Tibial nerve (tissue), 4 donors: ENCODE measurements at regions not wholly inside any gene's neighbourhood (a gene's known extent, or its start where the extent isn't known, plus 50 kb on each side); places are given as distances from the start of the nearest gene placed in this dataset.

ENCODE experiments used
- DNase-seq, 2 donors: peaks; one replicate each; pipeline ENCODE4 v3.0.0-alpha.2; 2019; ENCODE audit warnings: low spot score in 2 of 2
- H3K27ac ChIP-seq, 4 donors: fragments of 200-600 bp; sonication (generic) in 3 of 4; one replicate each; pipeline ENCODE4 v1.5.1; 2017 to 2019; ENCODE audit warnings: mild to moderate bottlenecking in 1 of 4
- H3K27me3 ChIP-seq, 2 donors: fragments of 200-600 bp; sonication (generic) in 1 of 2; one replicate each; pipeline versions ENCODE4 v1.5.1 to v1.6.0; 2017 to 2019
- H3K36me3 ChIP-seq, 3 donors: fragments of 200-600 bp; sonication (generic); one replicate each; pipeline ENCODE4 v1.5.1; 2018 to 2019
- H3K4me1 ChIP-seq, 4 donors: fragments of 200-600 bp; sonication (generic) in 3 of 4; one replicate each; pipeline ENCODE4 v1.5.1; 2017 to 2019
- H3K4me3 ChIP-seq, 4 donors: fragments of 200-600 bp; sonication (generic) in 3 of 4; one replicate each; pipeline ENCODE4 v1.5.1; 2017 to 2019; ENCODE audit warnings: mild to moderate bottlenecking in 1 of 4, moderate library complexity in 1 of 4
- H3K9me3 ChIP-seq, 4 donors: fragments of 200-600 bp; sonication (generic) in 3 of 4; one replicate each; pipeline ENCODE4 v1.5.1; 2017 to 2019
- CTCF ChIP-seq, 5 experiments: fragments of 200-600 bp in 3 of 5; fragments of 450-650 bp in 2 of 5; sonication (generic) in 3 of 5; IDR thresholded peaks; one replicate each; pipeline ENCODE4 v1.5.1; 2016 to 2019; ENCODE audit warnings: antibody characterized with exemption in 5 of 5, mild to moderate bottlenecking in 3 of 5, moderate library complexity in 2 of 5
- EP300 ChIP-seq, 2 donors: sonication (generic); formaldehyde crosslinking; IDR thresholded peaks; one replicate each; pipeline ENCODE4 v1.6.1; 2017; ENCODE audit warnings: antibody characterized with exemption in 2 of 2, mild to moderate bottlenecking in 1 of 2
- POLR2A ChIP-seq, 2 donors: fragments of 450-650 bp; IDR thresholded peaks; one replicate each; pipeline ENCODE4 v1.6.1; 2017; ENCODE audit warnings: antibody characterized with exemption in 2 of 2, mild to moderate bottlenecking in 2 of 2, moderate library complexity in 2 of 2
- WGBS, 2 donors: methylation state at CpG; one replicate each; pipeline ENCODE4 v1.1.5; 2018; 5-methylcytosine and 5-hydroxymethylcytosine counted together

GRCh38 chr20:46791722-46792416 lies 82.4 kb downstream of the SLC2A10 start:
- TF ChIP-seq EP300 (IDR thresholded peaks at IDR 0.05) (no peak), CTCF (IDR thresholded peaks at IDR 0.05) (no peak), POLR2A (IDR thresholded peaks at IDR 0.05) (no peak)
- Histone ChIP-seq H3K27ac (no peak overlapping the region), H3K4me1 (peaks cover 0 to 9% (median 0%) of the 10 kb centered on the region in 4 donors), H3K4me3 (no peak overlapping the region), H3K9me3 (no peaks in the 10 kb centered on the region), H3K27me3 (no peaks in the 10 kb centered on the region), H3K36me3 (no peaks in the 10 kb centered on the region)
- no peak for DNase-seq
- 85% methylated on average over 10 of the region's 10 CpGs for WGBS, 2 donors

DNA sequence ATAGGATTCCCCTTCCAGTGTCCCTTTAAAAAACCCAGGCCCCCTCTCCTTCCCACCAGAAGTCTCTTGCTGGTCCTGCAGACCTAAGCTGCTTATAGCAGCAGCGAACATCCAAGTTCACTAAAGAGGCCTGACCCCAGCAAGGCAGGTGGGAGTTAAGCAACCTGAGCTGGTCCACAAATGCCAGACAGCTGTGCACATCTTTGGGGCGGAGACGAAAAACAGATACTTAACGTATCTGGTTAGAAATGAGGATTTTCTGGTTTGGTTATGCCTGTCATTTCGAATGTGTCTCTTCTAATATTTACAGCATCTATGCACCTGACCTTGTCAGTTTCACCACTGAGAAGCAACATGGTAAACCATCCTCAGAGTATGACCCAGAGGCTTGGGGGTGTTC lies 87.8 kb downstream of the SLC2A10 start:
- Histone ChIP-seq H3K36me3 (no peaks in the 10 kb centered on the region), H3K4me3 (no peak overlapping the region), H3K27me3 (no peaks in the 10 kb centered on the region), H3K27ac (no peak overlapping the region), H3K4me1 (no peaks in the 10 kb centered on the region), H3K9me3 (no peaks in the 10 kb centered on the region)
- TF ChIP-seq EP300 (IDR thresholded peaks at IDR 0.05): no peak
- no peak for TF ChIP-seq CTCF (IDR thresholded peaks at IDR 0.05)
- TF ChIP-seq POLR2A (IDR thresholded peaks at IDR 0.05): no peak
- DNase-seq: no peak
- 86 to 88% methylated on average over 5 of the region's 5 CpGs for WGBS, 2 donors

DNA sequence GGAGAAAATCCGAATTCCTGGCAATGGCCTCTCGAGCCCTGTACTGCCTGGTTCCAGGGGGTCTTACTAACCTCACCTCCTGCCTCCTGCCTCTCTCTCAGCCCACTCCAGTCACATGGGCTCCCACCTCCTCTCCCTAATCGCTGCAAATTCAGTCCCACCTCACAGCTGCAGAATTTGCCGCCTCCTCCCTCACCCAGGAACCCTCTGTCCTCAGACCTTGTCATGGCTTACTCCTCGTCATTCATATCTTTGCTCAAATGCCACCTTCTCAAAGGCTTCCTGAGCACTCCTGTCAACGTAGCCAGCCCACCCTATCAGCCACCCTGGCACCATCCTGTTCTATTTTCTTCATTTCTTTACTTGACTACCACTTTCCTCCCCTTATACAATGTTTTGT lies 89.0 kb downstream of the SLC2A10 start:
- DNase-seq: no peak
- WGBS, 2 donors: 65 to 73% methylated on average over 6 of the region's 6 CpGs
- H3K36me3 ChIP-seq: no peaks in the 10 kb centered on the region
- no peak overlapping the region for H3K27ac ChIP-seq
- no peak overlapping the region for H3K4me3 ChIP-seq
- H3K27me3 ChIP-seq: no peaks in the 10 kb centered on the region
- H3K4me1 ChIP-seq: no peaks in the 10 kb centered on the region
- no peaks in the 10 kb centered on the region for H3K9me3 ChIP-seq
- TF ChIP-seq CTCF (IDR thresholded peaks at IDR 0.05) (no peak), EP300 (IDR thresholded peaks at IDR 0.05) (no peak), POLR2A (IDR thresholded peaks at IDR 0.05) (no peak)

DNA sequence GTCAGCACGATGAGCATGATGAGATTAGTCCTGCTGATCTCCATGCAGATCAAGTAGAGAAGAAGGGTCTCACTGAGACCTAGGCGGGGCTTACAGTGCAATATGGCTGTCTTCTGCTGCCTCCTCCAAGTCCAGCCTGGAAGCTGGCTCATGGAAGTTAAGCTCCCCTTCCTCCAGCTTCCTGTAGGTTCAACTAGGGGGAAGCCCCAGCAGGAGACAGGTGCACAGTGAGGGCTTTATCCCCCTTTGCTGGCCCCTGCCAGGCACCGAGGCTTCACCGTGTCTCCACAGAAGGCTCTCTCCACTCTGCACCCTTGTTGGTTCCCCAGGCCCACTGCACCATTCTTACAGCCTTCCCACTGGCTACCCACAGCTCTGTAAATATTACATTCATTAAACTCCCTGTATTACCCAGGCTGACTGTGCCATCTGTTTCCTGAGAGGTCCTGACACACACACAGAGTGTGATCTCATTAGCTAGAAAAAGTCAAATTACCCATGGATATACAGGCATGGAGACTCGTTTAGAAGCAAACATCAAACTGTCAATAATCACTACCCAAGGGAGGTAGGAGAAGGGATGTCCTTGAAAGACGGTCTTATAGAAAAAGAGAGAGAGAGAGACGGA lies 90.4 kb downstream of the SLC2A10 start:
- DNase-seq: no peak
- Histone ChIP-seq H3K4me1 (no peaks in the 10 kb centered on the region), H3K9me3 (no peaks in the 10 kb centered on the region), H3K4me3 (no peak overlapping the region), H3K27me3 (no peaks in the 10 kb centered on the region), H3K27ac (no peak overlapping the region), H3K36me3 (no peaks in the 10 kb centered on the region)
- WGBS, 2 donors: 51 to 59% methylated on average over 7 of the region's 7 CpGs
- TF ChIP-seq EP300 (IDR thresholded peaks at IDR 0.05) (no peak), CTCF (IDR thresholded peaks at IDR 0.05) (no peak), POLR2A (IDR thresholded peaks at IDR 0.05) (no peak)

DNA sequence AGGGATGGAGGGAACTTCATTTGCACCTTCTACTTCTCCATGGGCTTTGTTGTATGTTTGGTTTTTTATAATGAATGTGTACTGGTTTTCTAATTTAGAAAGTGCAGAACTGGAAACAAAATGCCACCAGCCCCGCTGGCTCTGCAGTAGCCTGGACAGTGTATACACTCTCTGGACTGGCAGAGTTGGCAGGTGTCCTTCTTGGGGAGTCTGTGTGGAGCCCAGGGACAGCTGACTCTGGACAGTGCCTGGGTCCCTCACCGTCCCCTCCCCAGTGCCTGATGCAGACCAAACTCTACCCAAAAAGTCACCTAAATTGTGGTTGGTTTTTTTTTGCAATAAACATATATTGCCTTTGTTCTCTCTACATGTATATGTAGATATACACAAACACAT lies 91.0 kb downstream of the SLC2A10 start:
- TF ChIP-seq EP300 (IDR thresholded peaks at IDR 0.05): no peak
- Histone ChIP-seq H3K27ac (no peak overlapping the region), H3K4me1 (no peaks in the 10 kb centered on the region), H3K36me3 (no peaks in the 10 kb centered on the region), H3K9me3 (no peaks in the 10 kb centered on the region), H3K4me3 (no peak overlapping the region), H3K27me3 (no peaks in the 10 kb centered on the region)
- WGBS, 2 donors: 79 to 92% methylated on average over 2 of the region's 2 CpGs
- no peak for DNase-seq
